IPS-20b (cell line): ENCODE measurements at regions not wholly inside any gene's neighbourhood (a gene's known extent, or its start where the extent isn't known, plus 50 kb on each side); places are given as distances from the start of the nearest gene placed in this dataset.

Experiments used
- H3K27ac ChIP-seq: one replicate; pipeline ENCODE4 v1.5.1; 2013; ENCODE audit warnings: low read length
- H3K27me3 ChIP-seq: 2 replicates; pipeline ENCODE4 v1.6.1; 2013; ENCODE audit warnings: mild to moderate bottlenecking, low read length, inconsistent platforms; ENCODE audit not compliant: insufficient read depth
- H3K36me3 ChIP-seq: 2 replicates; pipeline ENCODE4 v1.6.1; 2013; ENCODE audit warnings: low read depth, mild to moderate bottlenecking, inconsistent platforms, low read length, moderate library complexity; ENCODE audit not compliant: insufficient read depth
- H3K4me1 ChIP-seq: 2 replicates; pipeline ENCODE4 v1.6.1; 2013; ENCODE audit warnings: mild to moderate bottlenecking, control low read depth, inconsistent platforms, low read length, moderate library complexity; ENCODE audit not compliant: insufficient read depth
- H3K4me3 ChIP-seq: 2 replicates; pipeline ENCODE4 v1.5.1; 2013; ENCODE audit warnings: mild to moderate bottlenecking, low read length, inconsistent platforms
- H3K9ac ChIP-seq: 2 replicates; pipeline ENCODE4 v1.6.1; 2013; ENCODE audit warnings: low read depth, mild to moderate bottlenecking, inconsistent platforms, low read length, moderate library complexity
- H3K9me3 ChIP-seq: 2 replicates; pipeline ENCODE4 v1.6.1; 2013; ENCODE audit warnings: mild to moderate bottlenecking, low read depth, low read length, inconsistent platforms; ENCODE audit not compliant: insufficient read depth

DNA sequence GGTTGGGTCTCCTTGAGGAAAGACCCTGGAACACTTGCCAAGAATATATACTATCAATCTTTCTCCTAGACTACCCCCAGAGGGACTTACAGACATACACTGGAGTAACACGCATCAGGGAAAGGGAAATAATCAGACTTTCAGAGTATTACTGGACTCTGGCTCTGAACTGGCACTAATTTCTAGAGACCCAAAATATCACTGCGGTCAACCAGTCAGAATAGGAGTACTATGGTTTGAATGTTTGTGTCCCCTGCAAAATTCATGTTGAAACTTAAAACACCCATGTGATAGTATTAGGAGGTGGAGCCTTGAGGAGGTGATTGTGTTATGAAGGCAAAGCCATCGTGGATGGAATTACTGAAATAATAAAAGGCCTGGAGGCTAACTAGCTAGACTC is 323.7 kb downstream of the EN1 start:
- no peak overlapping the region for H3K4me3 ChIP-seq
- no peaks in the 10 kb centered on the region for H3K36me3 ChIP-seq
- H3K27me3 ChIP-seq, result peaks cover 14% of the 10 kb centered on the region
- H3K9ac ChIP-seq, result no peak overlapping the region
- H3K27ac ChIP-seq, result no peak overlapping the region
- H3K4me1 ChIP-seq, result peaks cover 3% of the 10 kb centered on the region; the same call in 1 of the 2 replicates
- H3K9me3 ChIP-seq, result peaks cover 30% of the 10 kb centered on the region

DNA sequence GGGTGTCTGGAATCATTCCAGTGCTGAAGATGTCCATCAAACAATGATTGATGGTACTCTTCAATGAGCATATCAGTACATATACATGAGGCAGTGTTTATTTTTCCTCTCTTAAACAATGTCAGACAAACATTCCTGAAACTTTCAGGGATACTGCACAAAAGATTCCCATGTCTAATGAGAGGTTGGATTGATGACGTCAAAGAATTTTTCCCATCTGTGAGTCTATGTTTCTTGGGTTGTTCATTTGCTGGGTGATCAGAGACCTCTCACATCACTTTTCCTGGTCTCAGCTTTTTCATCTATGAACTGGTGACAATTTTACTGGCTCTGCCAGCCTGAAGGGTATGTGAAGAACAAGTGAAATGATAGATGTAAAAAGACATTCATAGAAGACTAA is 325.5 kb downstream of the EN1 start:
- Histone ChIP-seq H3K36me3 (no peaks in the 10 kb centered on the region), H3K27me3 (no peaks in the 10 kb centered on the region), H3K4me1 (no peaks in the 10 kb centered on the region), H3K9me3 (peaks cover 30% of the 10 kb centered on the region), H3K4me3 (no peak overlapping the region), H3K27ac (no peak overlapping the region), H3K9ac (no peak overlapping the region)

DNA sequence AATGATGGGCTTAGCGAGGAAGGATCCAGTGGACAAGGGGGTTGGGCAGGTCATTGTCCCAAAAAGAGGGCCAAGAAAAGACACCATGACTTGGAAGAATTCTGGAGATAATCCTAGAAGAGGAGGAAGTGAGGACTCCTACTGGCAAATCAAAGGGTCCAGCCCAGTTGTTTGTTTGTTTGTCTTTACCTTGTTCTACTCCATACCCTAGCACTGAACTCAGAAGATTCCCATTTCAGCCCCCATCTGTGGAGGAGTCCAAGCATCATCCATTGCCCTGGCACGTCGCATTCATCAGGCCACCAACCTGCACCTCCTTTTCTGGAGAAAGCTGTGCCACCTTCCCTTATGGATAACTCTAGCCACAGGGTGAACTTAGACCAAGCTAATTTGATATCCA is 326.2 kb downstream of the EN1 start:
- Histone ChIP-seq H3K27me3 (no peaks in the 10 kb centered on the region), H3K4me3 (no peak overlapping the region), H3K9ac (no peak overlapping the region), H3K27ac (no peak overlapping the region), H3K36me3 (no peaks in the 10 kb centered on the region), H3K9me3 (peaks cover 30% of the 10 kb centered on the region), H3K4me1 (no peaks in the 10 kb centered on the region)

DNA sequence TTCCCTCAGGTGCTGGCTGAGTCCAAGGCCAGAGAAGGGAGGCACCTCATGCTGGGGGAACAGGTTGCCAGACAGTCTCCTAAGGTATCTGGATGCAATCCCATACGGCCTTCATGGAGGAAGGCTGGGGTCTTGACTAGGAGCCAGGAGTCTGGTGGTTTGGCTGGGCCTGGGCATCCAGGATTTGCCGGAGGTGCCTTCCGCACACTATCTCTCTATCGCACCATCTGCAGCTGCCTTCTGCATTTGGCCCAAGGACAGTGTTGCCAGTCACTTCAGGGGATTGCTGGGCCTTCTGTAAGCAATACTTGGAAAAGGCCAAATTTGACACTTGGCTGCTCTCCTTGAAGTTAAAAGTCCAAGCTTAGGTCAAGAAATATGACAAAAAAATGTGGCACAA is 327.2 kb downstream of the EN1 start:
- no peak overlapping the region for H3K9ac ChIP-seq
- H3K27ac ChIP-seq, result no peak overlapping the region
- no peaks in the 10 kb centered on the region for H3K27me3 ChIP-seq
- peaks cover 30% of the 10 kb centered on the region for H3K9me3 ChIP-seq
- H3K4me1 ChIP-seq, result no peaks in the 10 kb centered on the region
- no peak overlapping the region for H3K4me3 ChIP-seq
- H3K36me3 ChIP-seq, result no peaks in the 10 kb centered on the region

DNA sequence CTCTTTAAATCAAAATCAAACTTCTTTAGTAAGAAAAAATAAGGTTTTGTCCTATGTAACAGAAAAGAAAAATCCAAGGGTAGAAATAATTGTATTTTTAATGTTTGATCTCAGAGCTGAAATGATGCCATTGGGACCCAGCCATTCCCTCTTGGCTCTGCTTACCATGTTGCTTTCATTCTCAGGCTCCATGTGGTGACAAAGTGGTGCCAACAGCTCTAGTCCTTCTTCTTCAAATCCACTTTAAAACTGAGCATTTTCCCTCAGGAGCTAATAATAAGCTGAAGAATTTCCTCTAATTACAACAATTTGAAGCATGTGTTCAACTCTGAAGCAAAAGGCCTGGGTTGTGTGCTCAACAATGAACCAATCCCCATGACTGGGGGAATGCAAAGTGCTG is 327.9 kb downstream of the EN1 start:
- Histone ChIP-seq H3K36me3 (no peaks in the 10 kb centered on the region), H3K9me3 (peaks cover 31% of the 10 kb centered on the region)

DNA sequence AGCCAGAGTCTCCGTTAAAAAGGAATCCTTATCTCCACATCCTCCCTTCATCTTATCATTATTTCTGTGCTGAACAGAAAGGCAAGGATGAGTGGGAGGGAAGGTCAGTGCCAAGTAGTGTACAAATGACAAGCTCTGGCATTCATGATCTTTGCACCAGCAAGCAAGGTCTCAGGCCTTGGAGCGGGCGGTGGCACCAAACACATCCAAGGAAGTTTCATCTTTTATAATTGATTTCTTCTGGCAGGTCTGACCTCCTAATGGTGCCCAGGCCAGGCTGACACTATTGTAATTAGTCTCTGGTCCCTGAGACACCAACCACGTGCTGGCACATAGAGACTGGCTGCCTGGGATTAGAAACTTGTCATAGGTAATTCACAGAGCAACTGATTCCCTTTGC is 336.6 kb downstream of the EN1 start:
- Histone ChIP-seq H3K4me1 (peaks cover 6% of the 10 kb centered on the region; the same call in 1 of the 2 replicates), H3K4me3 (no peak overlapping the region), H3K36me3 (no peaks in the 10 kb centered on the region), H3K9me3 (peaks cover 6% of the 10 kb centered on the region; the same call in 1 of the 2 replicates), H3K27ac (no peak overlapping the region), H3K27me3 (no peaks in the 10 kb centered on the region), H3K9ac (no peak overlapping the region)

More for the DNA sequence above, 327.9 kb downstream of the EN1 start:
- Histone ChIP-seq H3K4me1 (no peaks in the 10 kb centered on the region), H3K9ac (no peak overlapping the region), H3K27me3 (no peaks in the 10 kb centered on the region), H3K4me3 (no peak overlapping the region), H3K27ac (no peak overlapping the region)

DNA sequence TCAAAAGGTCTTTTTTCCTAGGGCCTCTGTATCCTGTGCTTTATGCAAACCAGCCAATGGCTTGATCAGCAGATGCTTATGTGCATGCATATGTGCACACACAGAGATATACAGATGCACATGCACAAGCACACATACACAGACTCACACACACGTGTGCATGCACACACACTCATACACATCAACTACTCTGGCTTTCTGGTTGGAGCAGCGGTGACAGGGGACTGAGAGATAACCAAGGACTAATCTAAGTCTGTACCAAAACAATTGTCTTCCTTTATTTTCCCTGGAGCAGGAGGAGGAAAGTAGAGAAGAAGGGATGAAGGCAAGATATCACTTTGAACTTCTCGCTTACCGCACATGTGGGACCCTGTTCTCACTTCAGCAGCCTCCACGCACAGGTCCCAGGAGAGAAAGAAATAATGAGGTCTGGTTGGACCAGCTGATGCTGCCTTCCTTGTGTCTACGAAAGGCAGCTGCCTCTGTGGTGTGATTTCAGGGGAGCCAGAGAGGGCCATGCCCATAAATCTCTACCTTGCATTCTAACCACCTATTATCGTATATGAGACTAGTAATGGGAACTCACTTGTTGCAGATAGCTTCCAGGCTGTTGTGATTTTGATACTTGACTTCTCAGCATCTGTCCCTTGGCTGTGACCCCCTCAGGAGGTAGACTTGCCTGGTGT is 338.0 kb downstream of the EN1 start:
- no peak overlapping the region for H3K27ac ChIP-seq
- no peaks in the 10 kb centered on the region for H3K36me3 ChIP-seq
- H3K9ac ChIP-seq, result no peak overlapping the region
- peaks cover 6% of the 10 kb centered on the region; the same call in 1 of the 2 replicates for H3K4me1 ChIP-seq
- no peak overlapping the region for H3K4me3 ChIP-seq
- H3K9me3 ChIP-seq, result peaks cover 4% of the 10 kb centered on the region; the same call in 1 of the 2 replicates
- H3K27me3 ChIP-seq, result no peaks in the 10 kb centered on the region

DNA sequence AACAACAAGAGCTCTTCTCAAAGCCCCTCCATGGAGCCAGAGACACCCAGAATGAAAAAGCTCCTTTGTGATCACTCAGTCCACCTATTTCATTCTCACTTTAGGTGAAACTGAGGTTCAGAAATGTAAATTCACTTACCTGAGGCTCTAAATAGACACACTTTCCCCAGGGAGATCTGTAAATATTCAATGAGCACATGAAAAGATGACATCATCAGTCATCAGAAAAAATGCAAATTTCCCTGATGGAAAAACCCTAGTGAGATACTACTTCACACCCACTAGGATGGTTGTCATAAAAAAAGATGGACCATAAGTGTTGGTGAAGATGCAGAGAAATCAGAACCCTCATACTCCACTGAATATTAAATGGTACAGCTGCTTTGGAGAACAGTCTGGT is 339.2 kb downstream of the EN1 start:
- Histone ChIP-seq H3K4me1 (peaks cover 6% of the 10 kb centered on the region; the same call in 1 of the 2 replicates), H3K27me3 (no peaks in the 10 kb centered on the region), H3K27ac (no peak overlapping the region), H3K36me3 (no peaks in the 10 kb centered on the region), H3K9ac (no peak overlapping the region), H3K4me3 (no peak overlapping the region), H3K9me3 (no peaks in the 10 kb centered on the region)

DNA sequence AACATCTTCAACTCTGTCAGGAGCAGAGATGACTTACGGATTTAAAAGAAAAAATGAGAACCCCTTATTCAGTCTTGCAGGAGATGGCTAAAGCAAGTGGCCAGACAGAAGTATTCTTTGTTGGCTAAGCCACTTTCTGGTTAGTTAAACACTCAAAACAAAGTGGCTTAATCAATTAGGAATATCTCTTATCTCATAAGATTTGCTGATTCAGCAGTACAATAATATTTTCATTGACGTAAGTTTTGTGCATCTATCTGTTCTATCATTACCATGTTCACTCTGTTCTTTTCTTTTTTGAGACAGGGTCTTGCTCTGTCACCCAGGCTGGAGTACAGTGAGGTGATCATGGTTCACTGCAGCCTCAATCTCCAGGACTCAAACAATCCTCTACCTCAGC is 342.0 kb downstream of the EN1 start:
- no peak overlapping the region for H3K9ac ChIP-seq
- H3K4me3 ChIP-seq, result no peak overlapping the region
- H3K27ac ChIP-seq, result no peak overlapping the region
- H3K36me3 ChIP-seq, result no peaks in the 10 kb centered on the region
- peaks cover 6% of the 10 kb centered on the region; the same call in 1 of the 2 replicates for H3K4me1 ChIP-seq
- no peaks in the 10 kb centered on the region for H3K27me3 ChIP-seq
- H3K9me3 ChIP-seq, result no peaks in the 10 kb centered on the region

DNA sequence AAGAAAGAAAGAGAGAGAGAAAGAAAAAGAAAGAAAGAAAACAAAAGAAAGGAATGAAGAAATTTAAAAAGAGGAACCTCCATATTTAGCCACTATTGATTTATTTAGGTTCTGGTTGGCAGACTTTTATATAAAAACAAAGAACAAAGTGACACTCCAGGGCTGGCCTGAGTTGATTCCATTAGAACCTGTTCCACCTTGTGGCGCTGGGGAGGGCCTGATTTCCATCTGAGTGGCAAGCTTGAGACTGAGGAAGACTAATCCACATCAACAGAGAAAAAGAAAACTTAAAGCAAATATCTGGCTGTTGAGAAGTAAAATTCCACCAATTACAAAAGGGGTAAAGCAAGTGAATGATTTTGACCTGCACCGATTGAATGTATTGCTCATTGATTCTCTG is 345.3 kb downstream of the EN1 start:
- H3K36me3 ChIP-seq, result no peaks in the 10 kb centered on the region
- no peaks in the 10 kb centered on the region for H3K27me3 ChIP-seq
- H3K4me3 ChIP-seq, result no peak overlapping the region
- 0 out of 2 replicates have a peak, but pooled peaks cover 2% of the 10 kb centered on the region for H3K4me1 ChIP-seq
- no peaks in the 10 kb centered on the region for H3K9me3 ChIP-seq
- no peak overlapping the region for H3K9ac ChIP-seq
- no peak overlapping the region for H3K27ac ChIP-seq

DNA sequence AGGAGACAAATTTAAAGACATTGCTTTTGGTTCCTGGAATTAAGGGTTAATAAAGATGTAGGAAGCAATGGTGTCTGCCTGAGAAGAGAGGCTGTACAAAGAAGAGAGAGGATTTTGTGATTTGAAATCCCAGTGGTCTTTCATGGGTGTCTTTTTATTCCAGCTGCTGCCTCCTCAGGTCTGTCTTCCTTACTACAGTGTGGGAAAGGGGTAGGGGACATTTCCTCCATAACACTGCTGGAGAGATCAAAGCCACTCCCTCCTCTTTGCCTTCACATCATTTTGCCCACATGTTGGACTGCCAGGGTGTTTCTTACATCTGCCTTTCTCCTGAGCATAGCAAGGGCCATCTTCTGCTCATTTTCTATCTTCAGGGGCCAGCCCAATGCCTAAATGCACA is 348.5 kb downstream of the EN1 start:
- H3K4me1 ChIP-seq, result peaks cover 4% of the 10 kb centered on the region; the same call in 1 of the 2 replicates
- H3K27me3 ChIP-seq, result no peaks in the 10 kb centered on the region
- H3K36me3 ChIP-seq, result no peaks in the 10 kb centered on the region
- no peak overlapping the region for H3K4me3 ChIP-seq
- H3K9ac ChIP-seq, result no peak overlapping the region
- H3K27ac ChIP-seq, result no peak overlapping the region
- H3K9me3 ChIP-seq, result no peaks in the 10 kb centered on the region

DNA sequence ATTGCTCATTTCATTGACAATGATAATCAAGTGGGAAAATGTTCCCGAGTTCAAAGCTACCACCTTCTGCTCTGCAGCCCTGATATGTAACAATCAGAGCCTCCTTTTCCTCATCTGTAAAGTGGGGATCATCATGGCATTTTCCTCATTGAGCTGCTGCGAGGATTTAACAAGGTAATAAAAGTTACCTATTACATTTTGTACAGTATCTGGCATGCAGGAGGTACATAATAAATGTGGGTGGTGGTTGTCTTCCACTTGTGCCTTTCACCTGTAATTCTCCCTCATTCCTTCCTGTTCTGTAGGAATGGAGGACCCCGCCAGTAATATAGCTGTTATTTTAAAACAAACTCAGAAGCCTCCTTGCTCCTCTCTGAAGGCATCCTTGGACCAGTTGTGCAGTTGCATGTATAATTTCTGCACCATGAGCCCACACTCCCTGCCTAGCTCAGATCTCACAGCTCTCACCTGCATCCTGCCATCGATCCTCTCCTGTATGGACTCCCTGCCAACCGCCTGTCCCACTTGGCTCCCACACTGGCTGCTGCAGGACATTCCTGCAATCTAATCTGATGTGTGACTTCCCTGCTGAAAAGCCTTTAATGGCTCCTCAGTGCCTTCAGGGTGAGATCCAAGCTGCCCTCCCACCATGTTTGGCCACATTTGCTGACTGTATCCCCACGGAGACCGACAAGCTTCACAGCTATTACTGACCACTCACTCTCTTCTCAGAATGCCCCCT is 350.4 kb downstream of the EN1 start:
- no peaks in the 10 kb centered on the region for H3K27me3 ChIP-seq
- no peak overlapping the region for H3K9ac ChIP-seq
- no peak overlapping the region for H3K4me3 ChIP-seq
- peaks cover 16% of the 10 kb centered on the region; the same call in 1 of the 2 replicates for H3K4me1 ChIP-seq
- H3K27ac ChIP-seq, result no peak overlapping the region
- no peaks in the 10 kb centered on the region for H3K36me3 ChIP-seq
- no peaks in the 10 kb centered on the region for H3K9me3 ChIP-seq
